K562 (cell line): ENCODE measurements at regions not wholly inside any gene's neighbourhood (a gene's known extent, or its start where the extent isn't known, plus 50 kb on each side); places are given as distances from the start of the nearest gene placed in this dataset.

Experiments used
- CREM ChIP-seq: IDR thresholded peaks from 2 replicates; pipeline ENCODE4 v1.6.1; 2014; ENCODE audit warnings: antibody characterized with exemption, low read depth
- MAFK ChIP-seq: IDR thresholded peaks from 2 replicates; pipeline ENCODE4 v1.6.1; 2011; ENCODE audit warnings: low read length, improper control_type of control experiment
- TOE1 ChIP-seq, 2 experiments: fragments of 450-650 bp in 1 of 2; sonication (generic) in 1 of 2; formaldehyde crosslinking in 1 of 2; IDR thresholded peaks; 2 replicates each; pipeline versions ENCODE4 v1.7.1 to v1.8.0; 2016 to 2022; ENCODE audit warnings: borderline replicate concordance in 2 of 2, mild to moderate bottlenecking in 2 of 2, antibody characterized with exemption in 1 of 2, inconsistent platforms in 1 of 2, low read depth in 1 of 2, missing genetic modification reagents in 1 of 2, moderate library complexity in 1 of 2

DNA sequence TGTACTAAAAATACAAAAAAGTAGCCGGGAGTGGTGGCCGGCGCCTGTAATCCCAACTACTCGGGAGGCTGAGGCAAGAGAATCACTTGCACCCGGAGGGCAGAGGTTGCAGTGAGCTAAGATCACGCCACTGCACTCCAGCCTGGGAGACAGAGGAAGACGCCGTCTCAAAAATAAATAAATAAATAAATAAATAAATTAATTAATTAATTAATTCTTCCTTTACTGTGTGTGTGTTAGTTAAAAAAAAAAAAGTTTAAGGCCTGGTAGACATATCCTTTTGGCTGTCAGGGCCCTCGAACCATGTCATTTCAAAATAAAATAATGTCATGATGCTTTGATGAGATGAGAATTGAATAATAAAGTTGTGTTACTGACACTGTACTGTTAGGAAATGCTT is 81.3 kb downstream of the ZNF467 start:
- TF ChIP-seq TOE1 (IDR thresholded peaks at IDR 0.05; ENCODE audit: borderline replicate concordance) (no peak), TOE1 (CRISPR knock-in tag; IDR thresholded peaks at IDR 0.05; ENCODE audit: borderline replicate concordance, low read depth) (no peak), CREM (no peak), MAFK (no peak)
